Mononuclear cell (primary cell): ENCODE measurements at regions not wholly inside any gene's neighbourhood (a gene's known extent, or its start where the extent isn't known, plus 50 kb on each side); places are given as distances from the start of the nearest gene placed in this dataset.
"Not testable (repeated sequence)": the region's sequence is repeated elsewhere in the genome, so short reads cannot be mapped to it uniquely, and the experiment has no call there.

Experiments used
- H3K27me3 ChIP-seq: 2 replicates; pipeline ENCODE4 v1.6.0; 2011; ENCODE audit warnings: low read length, control low read depth; ENCODE audit not compliant: insufficient read depth
- H3K4me1 ChIP-seq: 2 replicates; pipeline ENCODE4 v1.5.1; 2011; ENCODE audit warnings: mild to moderate bottlenecking, low read length, control low read depth; ENCODE audit not compliant: insufficient read depth
- H3K4me3 ChIP-seq: 2 replicates; pipeline ENCODE4 v1.5.1; 2011; ENCODE audit warnings: mild to moderate bottlenecking, low read length, moderate library complexity
- H3K9me3 ChIP-seq: 2 replicates; pipeline ENCODE4 v1.5.1; 2011; ENCODE audit warnings: low read depth, mild to moderate bottlenecking, control low read depth, low read length

GRCh38 chr2:111239581-111240249, 119.0 kb downstream of the BCL2L11 start:
- H3K4me3 ChIP-seq: no peak overlapping the region
- no peaks in the 10 kb centered on the region for H3K9me3 ChIP-seq
- no peaks in the 10 kb centered on the region for H3K27me3 ChIP-seq
- no peaks in the 10 kb centered on the region for H3K4me1 ChIP-seq

- Histone ChIP-seq H3K4me3 (no peak overlapping the region), H3K4me1 (no peaks in the 10 kb centered on the region)
Observed at GRCh38 chr2:111243295-111243694, 122.6 kb downstream of the BCL2L11 start.

DNA sequence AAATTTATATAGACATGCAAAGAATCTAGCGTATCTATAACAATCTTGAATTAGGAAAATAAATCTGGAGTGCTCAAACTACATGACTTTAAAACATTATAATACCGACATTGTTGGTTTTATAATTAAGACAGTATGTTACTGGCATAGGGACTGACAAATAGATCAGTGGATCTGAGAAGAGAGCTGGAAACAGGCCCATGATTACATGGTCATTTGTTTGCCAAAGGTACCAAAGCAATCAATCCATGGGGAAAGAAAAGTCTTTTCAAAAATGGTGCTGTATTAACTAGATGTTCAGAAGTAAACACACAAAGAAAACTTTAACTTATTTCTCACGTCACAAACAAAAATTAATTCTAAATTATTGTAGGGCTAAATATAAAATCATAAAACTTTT, 124.2 kb downstream of the BCL2L11 start:
- Histone ChIP-seq H3K9me3 (no peaks in the 10 kb centered on the region), H3K27me3 (no peaks in the 10 kb centered on the region), H3K4me1 (no peaks in the 10 kb centered on the region), H3K4me3 (no peak overlapping the region)

More at GRCh38 chr2:111243295-111243694, 122.6 kb downstream of the BCL2L11 start:
- Histone ChIP-seq H3K9me3 (no peaks in the 10 kb centered on the region), H3K27me3 (no peaks in the 10 kb centered on the region)

- no peak overlapping the region for H3K4me3 ChIP-seq
- H3K27me3 ChIP-seq: no peaks in the 10 kb centered on the region
Observed at GRCh38 chr2:111246620-111247061, 125.9 kb downstream of the BCL2L11 start.

DNA sequence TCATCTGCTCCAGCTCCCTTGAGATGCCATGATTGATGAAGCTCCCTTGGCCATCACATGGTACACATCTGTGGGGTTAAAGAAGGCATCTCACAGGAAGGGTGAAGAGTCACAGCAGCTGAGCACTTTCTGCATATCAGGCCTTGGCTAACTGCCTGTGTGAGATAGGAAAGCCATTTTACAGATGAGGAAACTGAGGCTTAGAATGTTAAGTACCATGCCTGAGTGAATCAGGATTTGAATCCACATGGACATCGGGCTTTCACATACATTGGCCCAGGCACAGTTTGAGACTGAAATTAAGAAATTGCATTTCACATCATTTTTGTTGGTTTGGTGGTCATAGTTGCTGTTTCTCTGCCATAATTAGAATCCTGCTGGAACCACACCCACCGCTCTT, 126.8 kb downstream of the BCL2L11 start:
- no peak overlapping the region for H3K4me3 ChIP-seq
- H3K27me3 ChIP-seq: no peaks in the 10 kb centered on the region
- no peaks in the 10 kb centered on the region for H3K9me3 ChIP-seq
- H3K4me1 ChIP-seq: no peaks in the 10 kb centered on the region

More at GRCh38 chr2:111246620-111247061, 125.9 kb downstream of the BCL2L11 start:
- Histone ChIP-seq H3K4me1 (no peaks in the 10 kb centered on the region), H3K9me3 (no peaks in the 10 kb centered on the region)

GRCh38 chr2:111249806-111250205, 129.1 kb downstream of the BCL2L11 start:
- H3K4me3 ChIP-seq: no peak overlapping the region
- no peaks in the 10 kb centered on the region for H3K9me3 ChIP-seq
- H3K27me3 ChIP-seq: no peaks in the 10 kb centered on the region
- H3K4me1 ChIP-seq: no peaks in the 10 kb centered on the region

DNA sequence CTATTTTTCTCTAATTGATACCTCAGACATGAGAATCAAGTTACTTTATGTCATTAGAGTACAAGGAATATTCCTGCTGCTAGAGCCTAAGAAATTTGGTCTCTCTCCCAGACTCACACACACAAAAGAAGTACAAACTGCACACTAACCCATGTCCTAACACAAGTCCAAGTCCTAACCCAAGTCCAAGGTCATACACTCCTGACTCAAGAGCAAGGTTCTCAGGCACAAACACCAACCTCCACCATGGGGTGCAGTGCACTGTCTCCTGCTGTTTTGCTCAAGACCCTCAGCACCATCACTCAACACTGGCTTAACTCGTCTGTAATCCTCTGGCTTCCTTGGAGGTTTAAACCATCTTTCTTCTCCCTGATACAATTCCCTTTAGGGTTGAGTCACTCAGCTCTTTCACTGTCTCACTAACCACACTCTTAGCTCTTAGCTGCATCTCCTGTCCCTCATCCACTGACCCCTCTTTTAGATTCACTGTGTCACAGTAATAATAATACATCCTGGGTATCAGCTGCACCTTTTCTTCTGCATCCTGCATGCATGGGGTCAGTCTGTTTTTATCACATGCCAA, 129.8 kb downstream of the BCL2L11 start:
- Histone ChIP-seq H3K4me3 (no peak overlapping the region), H3K9me3 (no peaks in the 10 kb centered on the region), H3K4me1 (no peaks in the 10 kb centered on the region), H3K27me3 (no peaks in the 10 kb centered on the region)

GRCh38 chr2:111251711-111252110, 131.0 kb downstream of the BCL2L11 start:
- no peaks in the 10 kb centered on the region for H3K27me3 ChIP-seq
- no peaks in the 10 kb centered on the region for H3K9me3 ChIP-seq
- no peaks in the 10 kb centered on the region for H3K4me1 ChIP-seq
- no peak overlapping the region for H3K4me3 ChIP-seq

DNA sequence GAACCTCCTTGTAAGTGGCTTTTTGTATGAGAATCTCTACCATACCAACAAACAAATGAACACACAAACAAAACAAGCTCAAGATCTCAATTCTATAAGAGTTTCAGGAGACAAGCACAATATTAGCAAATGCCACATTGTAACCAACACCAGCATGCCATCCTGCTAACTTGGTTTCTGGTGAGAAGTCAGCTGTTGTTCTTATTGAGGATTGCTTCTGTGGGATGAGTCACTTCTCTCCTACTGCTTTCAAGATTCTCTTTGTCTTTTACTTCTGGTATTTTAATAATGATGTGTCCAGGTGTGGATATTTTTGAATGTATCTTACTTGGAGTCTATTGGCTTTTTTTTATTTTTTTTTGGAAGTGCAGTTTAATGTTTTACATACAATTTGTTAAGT, 131.7 kb downstream of the BCL2L11 start:
- Histone ChIP-seq H3K27me3 (no peaks in the 10 kb centered on the region), H3K4me3 (no peak overlapping the region), H3K4me1 (no peaks in the 10 kb centered on the region), H3K9me3 (no peaks in the 10 kb centered on the region)

DNA sequence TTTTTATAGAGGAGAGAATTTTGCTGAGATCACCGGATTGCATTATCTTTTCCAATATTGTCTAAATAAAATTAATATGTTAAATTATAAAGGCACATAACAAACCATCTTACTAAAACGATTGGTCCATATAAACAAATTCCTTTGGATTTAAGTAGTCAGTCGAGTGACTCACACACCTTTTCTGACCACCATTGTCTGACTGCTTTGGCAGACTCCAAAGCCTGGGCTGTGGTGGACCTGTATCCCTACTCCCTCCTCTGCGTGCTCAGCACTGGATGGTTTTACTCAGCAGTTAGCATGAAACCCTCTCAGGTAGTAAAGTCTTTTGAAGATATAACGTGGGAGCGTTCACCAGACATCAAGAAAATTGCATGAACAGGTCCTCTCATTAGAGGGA, 134.2 kb downstream of the BCL2L11 start:
- H3K27me3 ChIP-seq, H3K4me3 ChIP-seq, H3K4me1 ChIP-seq: not testable (repeated sequence)

DNA sequence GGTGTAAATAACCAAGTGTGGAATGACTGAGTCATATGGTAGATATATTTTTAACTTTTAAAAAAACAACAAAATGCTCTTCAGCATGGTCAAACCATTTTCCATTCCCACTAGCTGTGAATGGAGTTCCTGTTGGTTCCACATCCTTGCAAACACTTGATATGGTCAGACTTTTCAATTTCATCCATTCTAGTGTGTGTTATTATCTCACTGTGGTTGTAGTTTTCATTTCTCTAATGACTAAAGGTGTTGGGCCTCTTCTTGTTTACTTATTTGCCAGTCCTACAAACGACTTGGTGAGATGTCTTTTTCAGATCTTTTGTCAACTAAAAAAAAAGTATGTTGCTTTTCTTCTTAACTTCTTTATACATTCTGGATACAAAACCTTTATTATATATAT, 135.9 kb downstream of the BCL2L11 start:
- H3K27me3 ChIP-seq, H3K4me3 ChIP-seq, H3K9me3 ChIP-seq, H3K4me1 ChIP-seq: not testable (repeated sequence)

More for the DNA sequence above, 134.2 kb downstream of the BCL2L11 start:
- not testable (repeated sequence) for H3K9me3 ChIP-seq

DNA sequence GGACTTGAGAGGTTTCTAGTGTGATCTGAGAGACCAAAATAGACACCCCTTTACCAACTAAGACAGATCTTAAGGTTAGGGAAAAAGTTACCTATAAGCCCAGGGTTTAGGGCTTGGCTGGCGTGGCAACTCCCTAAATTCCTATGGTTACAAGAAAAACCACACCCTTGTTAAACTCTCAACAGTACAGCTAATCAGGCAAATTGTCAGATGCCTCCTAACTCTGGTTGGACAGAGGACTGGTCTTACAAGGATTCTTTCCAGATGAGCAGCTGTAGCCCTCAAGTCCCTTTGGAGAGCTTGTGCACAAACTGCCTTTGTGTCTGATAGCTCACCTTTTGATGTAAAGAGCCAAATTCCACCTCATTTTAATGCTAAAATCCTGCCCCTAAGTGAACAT, 136.9 kb downstream of the BCL2L11 start:
- H3K4me1 ChIP-seq, H3K27me3 ChIP-seq, H3K9me3 ChIP-seq, H3K4me3 ChIP-seq: not testable (repeated sequence)

DNA sequence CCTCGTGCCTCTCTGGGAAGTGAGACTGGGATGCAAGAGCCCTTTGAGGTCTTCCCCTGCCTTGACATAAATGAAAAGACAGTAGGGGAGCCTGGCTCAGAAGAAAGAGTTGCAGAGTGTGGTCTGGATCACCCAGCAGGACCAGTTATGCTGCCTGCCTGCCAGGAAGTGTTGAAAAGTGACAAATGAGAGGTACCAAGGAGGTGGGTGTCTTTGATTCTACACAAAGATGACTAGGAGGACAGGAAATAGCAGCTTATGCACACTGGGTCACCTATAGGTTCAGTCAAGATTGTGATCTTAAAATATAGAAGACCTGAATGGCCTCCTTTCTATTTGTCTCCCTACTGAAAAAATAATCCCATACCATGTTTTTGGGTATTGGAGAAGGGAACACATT, 137.6 kb downstream of the BCL2L11 start:
- not testable (repeated sequence) for H3K4me3 ChIP-seq, H3K27me3 ChIP-seq, H3K9me3 ChIP-seq, H3K4me1 ChIP-seq

GRCh38 chr2:111262627-111263379, 142.1 kb downstream of the BCL2L11 start:
- not testable (repeated sequence) for H3K4me1 ChIP-seq, H3K9me3 ChIP-seq, H3K27me3 ChIP-seq, H3K4me3 ChIP-seq

DNA sequence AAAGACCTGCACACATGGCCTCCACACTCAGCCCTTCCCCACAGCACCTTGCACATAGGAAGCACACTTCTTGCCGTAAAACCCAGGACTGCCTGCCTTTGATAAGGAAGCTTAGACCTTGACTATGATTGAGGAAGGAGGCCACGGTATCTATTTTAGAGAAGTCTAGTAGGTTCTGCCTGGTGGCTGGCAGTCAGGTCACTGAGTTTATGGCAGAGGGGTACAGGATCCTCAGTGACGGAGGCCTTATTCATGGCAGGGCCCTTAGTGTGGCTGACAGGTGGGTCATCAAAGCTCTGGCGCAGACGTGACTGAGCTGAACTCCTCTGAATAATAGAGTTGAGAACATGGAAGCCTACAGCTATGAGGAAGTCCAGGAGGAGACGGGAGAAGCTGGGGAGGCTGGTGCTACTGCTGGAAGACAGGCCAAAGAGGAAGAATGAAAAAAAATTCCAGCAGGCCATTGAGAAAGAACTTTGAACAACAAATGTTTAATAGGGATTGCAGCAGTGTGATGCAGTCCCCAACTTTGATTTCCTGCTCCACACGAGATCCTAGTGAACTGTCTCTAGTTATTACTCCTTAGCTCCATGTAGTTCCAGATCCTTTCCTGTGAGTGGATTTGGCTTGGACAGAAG, 142.8 kb downstream of the BCL2L11 start:
- not testable (repeated sequence) for H3K4me3 ChIP-seq, H3K27me3 ChIP-seq, H3K4me1 ChIP-seq, H3K9me3 ChIP-seq
